HPDE6-E6E7 (cell line): ENCODE measurements at regions not wholly inside any gene's neighbourhood (a gene's known extent, or its start where the extent isn't known, plus 50 kb on each side); places are given as distances from the start of the nearest gene placed in this dataset.

Source experiments
- DNase-seq: peaks from one replicate; pipeline ENCODE4 v3.0.0; 2011; ENCODE audit warnings: missing footprints; ENCODE audit errors: extremely low spot score

DNA sequence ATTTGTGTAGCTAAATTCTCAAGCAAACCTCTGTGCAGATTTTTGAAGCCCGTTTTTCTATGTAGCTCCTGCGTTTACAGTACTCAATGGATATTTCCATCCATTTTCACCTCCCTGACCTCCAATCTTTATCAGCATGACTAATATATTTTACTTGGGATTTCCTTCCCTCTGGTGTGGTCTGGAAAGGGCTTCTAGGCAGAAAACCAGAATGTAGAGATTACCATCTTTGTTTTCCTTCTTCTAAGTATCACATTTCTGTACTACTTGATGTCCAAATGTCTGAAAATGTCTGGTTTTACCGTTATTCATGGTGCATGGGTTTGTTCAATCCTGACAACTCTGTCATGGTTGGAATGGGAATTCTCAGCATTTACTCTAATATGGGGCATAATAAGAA lies 907.6 kb upstream of the FLRT2 start:
- DNase-seq, result no peak

DNA sequence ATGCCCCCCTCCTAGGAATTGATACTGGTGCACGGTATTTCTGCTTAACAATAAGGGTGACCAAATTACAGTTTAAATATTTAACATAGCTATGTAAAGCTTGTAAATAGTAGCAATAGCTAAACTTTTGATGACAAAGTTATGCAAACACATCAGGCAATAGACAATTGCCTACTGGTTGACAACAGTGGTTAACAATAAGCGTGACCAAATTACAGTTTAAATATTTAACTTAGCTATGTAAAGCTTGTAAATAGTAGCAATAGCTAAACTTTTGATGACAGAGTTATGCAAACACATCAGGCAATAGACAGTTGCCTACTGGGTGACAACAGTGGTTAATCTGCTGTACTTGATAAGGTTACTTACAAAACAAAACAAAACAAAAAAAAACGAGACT lies 886.5 kb upstream of the FLRT2 start:
- DNase-seq, result no peak

GRCh38 chr14:84646786-84647500 lies 883.0 kb upstream of the FLRT2 start:
- no peak for DNase-seq

GRCh38 chr14:84655014-84655413 lies 874.9 kb upstream of the FLRT2 start:
- no peak for DNase-seq

DNA sequence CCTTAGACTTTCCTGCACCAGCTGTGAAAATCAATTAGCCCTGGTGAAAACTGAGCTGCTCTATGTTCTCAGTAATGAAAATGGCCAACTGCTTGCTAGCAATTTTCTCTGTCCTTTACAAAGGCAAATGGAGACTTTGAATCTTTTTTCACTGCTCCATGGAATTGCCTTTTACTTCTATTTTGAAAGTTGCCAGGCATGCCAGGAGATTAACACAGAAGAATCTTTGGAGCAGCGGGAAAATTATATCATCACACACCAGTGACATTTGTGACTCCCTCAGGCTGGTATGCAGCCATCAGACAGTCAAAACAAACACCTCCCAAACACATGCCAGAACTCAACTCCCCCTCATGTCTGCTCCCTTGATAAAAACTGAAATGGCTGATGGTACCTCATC lies 872.0 kb upstream of the FLRT2 start:
- DNase-seq, result no peak

DNA sequence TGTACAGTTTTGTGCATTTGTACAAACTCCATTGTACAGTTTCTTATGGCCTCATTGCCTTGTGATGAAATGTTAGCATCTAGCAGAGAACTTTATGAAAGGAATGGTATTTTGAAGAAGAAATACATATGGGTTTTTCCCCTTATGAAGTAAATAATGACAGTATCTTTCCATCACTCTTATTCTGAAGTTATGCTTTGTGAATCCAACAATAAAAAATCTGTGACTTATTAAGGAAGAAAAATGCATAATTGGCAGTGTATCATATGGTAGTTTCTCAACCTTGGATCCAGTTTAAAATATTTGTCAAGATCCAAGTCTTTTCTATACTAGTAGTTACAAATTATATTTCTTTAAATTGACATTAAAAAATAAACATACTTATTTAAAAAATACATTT lies 859.1 kb upstream of the FLRT2 start:
- DNase-seq, result no peak

DNA sequence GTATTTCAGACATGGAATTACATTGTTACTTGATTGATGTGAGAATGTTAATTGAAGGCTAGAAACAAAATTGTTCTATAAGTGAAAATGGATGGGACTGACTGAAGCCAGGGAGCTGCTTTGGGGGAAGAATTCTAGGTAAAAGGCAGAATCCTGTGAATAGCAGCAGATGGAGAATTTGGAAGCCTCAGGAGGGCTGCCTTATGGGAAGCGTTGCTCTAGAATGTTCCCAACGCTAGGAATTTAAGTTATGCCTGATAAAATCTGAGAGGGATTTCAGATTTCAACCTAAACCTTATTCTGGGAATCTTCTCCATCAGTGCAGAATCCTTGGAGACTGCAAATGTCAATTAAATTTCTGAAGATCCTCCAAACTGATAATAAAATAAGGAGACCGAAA lies 858.2 kb upstream of the FLRT2 start:
- DNase-seq, result no peak

GRCh38 chr14:84674636-84675035 lies 855.3 kb upstream of the FLRT2 start:
- DNase-seq, result no peak

GRCh38 chr14:84686550-84686949 lies 843.4 kb upstream of the FLRT2 start:
- DNase-seq, result no peak

GRCh38 chr14:84688297-84689025 lies 841.5 kb upstream of the FLRT2 start:
- DNase-seq, result no peak

GRCh38 chr14:84694161-84694560 lies 835.8 kb upstream of the FLRT2 start:
- DNase-seq, result no peak

DNA sequence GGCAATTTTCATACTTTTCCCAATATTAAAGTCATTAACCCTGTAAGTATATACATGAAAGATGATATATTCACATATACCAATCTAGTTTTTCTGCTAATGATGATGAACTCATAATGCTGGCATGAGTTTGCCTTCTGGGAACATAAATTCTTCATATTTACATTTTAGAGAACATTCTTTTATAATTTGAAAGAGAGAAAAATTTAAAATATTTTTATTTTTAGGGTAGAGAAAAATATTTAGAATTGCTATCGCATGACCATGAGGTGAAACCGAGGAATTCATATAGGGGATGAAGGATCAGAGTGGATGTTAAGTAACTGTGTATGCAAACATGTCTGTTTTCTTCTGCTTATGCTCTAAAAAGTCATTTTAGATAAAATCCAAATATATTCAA lies 825.3 kb upstream of the FLRT2 start:
- no peak for DNase-seq

- DNase-seq, result no peak
Measured at GRCh38 chr14:84707830-84708229, 822.1 kb upstream of the FLRT2 start.

DNA sequence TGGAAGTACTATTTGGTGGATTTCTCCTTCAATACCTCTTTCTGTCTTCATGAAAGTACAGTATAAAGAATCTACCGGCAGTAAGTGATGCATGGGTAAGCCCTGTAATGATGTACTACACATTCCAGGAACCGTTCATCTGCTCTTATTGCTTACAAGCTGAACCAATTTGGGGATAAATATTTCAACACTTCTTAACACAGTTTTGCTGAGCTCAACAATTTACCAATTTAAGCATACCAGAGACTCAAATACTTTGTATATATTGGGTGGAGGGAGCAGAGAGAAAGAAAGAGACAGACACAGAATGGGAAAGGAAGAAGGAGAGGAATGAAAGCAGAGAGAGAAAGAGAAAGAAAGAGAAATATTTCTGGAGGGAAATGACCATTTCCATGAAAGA lies 821.1 kb upstream of the FLRT2 start:
- no peak for DNase-seq

DNA sequence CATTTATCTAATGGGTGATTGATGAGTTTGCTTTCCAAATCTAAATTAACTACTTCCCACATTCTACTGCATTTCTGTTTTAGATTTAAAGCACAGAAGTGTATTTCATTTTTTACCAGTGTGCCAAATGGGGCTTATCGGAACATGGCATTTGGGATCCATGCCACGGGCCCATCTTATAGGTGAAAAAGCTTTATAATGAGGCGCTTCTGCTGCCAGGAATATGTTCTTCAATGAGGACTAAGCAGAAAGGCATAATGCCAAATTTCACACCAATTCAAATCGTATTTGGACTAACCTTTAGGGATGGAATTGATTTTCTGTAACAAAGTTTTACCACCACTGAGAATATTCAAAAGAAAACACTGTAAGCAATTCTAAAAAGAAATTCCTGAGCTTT lies 803.5 kb upstream of the FLRT2 start:
- no peak for DNase-seq

- DNase-seq, result no peak
Measured at GRCh38 chr14:84749191-84749955, 780.6 kb upstream of the FLRT2 start.

GRCh38 chr14:84750284-84750683 lies 779.7 kb upstream of the FLRT2 start:
- no peak for DNase-seq

GRCh38 chr14:84750763-84751554 lies 779.0 kb upstream of the FLRT2 start:
- no peak for DNase-seq

GRCh38 chr14:84751745-84752144 lies 778.2 kb upstream of the FLRT2 start:
- DNase-seq, result no peak

- DNase-seq, result no peak
Measured at GRCh38 chr14:84760489-84761126, 769.3 kb upstream of the FLRT2 start.

- DNase-seq, result no peak
Measured at GRCh38 chr14:84767434-84767833, 762.5 kb upstream of the FLRT2 start.

- DNase-seq, result no peak
Measured at GRCh38 chr14:84770030-84770429, 759.9 kb upstream of the FLRT2 start.
